Fibroblast of peridontal ligament (primary cell): ENCODE measurements at regions not wholly inside any gene's neighbourhood (a gene's known extent, or its start where the extent isn't known, plus 50 kb on each side); places are given as distances from the start of the nearest gene placed in this dataset.

Source experiments
- DNase-seq: peaks from one replicate; pipeline ENCODE4 v3.0.0-alpha.2; 2010; ENCODE audit errors: extremely low read depth

DNA sequence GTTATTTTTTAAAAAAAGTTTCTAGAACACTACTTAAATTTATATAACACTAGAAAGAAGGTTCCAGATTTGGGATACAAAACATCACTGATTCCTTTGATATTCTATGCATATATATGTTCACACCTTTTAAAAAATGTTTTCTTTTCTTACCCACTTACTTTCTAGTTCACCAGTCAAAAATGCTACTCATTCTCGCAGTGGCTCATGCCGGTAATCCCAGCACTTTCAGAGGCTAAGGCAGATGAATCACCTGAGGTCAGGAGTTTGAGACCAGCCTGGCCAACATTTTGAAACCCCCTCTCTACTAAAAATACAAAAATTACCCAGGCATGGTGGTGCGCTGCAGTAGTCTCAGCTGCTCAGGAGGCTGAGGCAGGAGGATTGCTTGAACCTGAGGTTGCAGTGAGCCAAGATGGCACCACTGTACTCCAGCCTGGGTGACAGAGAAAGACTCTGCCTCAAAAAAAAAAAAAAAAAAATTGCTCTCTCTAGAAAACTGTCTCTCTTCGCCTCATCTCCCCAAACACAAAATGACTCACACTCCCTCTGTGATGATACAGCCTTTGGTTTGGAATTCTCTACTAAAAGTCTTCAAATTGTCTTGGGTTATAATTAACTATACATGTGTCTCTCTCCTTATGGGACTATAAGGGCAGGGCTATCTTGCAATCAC is 52.6 kb upstream of the TGFBR2 start:
- peak; percentile 35 for DNase-seq

DNA sequence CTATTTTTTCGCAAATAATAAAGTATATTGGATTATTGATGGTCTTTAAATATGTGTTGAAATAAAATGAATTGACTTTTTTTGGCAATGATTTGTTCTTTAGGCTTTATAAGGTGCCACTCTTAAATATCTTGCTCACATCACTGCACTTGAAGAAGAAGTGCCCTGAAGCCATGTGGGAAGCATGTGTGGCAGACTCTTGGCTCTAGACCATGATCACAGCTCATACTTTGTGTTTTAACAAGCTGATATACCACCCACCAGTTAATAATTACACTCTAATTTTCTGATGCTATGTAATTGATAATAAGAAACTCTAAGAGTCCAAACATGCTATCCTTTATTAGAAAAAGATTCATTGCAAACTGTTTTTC is 52.1 kb upstream of the TGFBR2 start:
- no peak for DNase-seq

DNA sequence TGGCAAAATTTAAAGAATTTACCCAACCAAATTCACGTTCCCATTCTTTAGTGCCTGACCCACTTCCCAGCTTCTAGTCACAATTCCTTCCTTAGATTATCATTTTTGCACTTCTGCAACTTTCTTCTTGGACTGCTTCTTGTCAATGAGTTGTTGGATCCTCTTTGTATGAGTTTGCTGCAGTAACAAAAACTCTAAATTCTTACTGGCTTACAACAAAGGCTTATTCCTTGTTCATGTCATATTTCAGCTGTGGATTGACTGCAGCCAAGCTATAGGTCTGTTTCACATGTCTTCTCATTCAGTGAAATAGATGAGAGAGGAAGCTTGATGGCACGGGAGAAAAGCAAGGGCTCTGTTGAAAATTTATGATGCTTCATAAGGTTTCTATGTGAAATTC is 50.4 kb upstream of the TGFBR2 start:
- DNase-seq, result no peak
